ENCODE measurements at regions not wholly inside any gene's neighbourhood (a gene's known extent, or its start where the extent isn't known, plus 50 kb on each side); places are given as distances from the start of the nearest gene placed in this dataset.

GRCh38 chr4:96993560-96993959 lies 1149.7 kb downstream of the STPG2 start:
- TF ChIP-seq, protein P1, sequence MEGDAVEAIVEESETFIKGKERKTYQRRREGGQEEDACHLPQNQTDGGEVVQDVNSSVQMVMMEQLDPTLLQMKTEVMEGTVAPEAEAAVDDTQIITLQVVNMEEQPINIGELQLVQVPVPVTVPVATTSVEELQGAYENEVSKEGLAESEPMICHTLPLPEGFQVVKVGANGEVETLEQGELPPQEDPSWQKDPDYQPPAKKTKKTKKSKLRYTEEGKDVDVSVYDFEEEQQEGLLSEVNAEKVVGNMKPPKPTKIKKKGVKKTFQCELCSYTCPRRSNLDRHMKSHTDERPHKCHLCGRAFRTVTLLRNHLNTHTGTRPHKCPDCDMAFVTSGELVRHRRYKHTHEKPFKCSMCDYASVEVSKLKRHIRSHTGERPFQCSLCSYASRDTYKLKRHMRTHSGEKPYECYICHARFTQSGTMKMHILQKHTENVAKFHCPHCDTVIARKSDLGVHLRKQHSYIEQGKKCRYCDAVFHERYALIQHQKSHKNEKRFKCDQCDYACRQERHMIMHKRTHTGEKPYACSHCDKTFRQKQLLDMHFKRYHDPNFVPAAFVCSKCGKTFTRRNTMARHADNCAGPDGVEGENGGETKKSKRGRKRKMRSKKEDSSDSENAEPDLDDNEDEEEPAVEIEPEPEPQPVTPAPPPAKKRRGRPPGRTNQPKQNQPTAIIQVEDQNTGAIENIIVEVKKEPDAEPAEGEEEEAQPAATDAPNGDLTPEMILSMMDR (IDR thresholded peaks at IDR 0.05), result no peak
- TF ChIP-seq POLR2A (IDR thresholded peaks at IDR 0.05), result no peak
